VCaP (cell line): ENCODE measurements at regions not wholly inside any gene's neighbourhood (a gene's known extent, or its start where the extent isn't known, plus 50 kb on each side); places are given as distances from the start of the nearest gene placed in this dataset.
"Not testable (repeated sequence)": the region's sequence is repeated elsewhere in the genome, so short reads cannot be mapped to it uniquely, and the experiment has no call there.

Source experiments
- H3K27ac ChIP-seq: fragments of 450-650 bp; 2 replicates; pipeline ENCODE4 v1.5.1; 2017
- CTCF ChIP-seq: fragments of 450-650 bp; conservative IDR thresholded peaks from 2 replicates; pipeline ENCODE4 v1.5.1; 2017; ENCODE audit warnings: mild to moderate bottlenecking, moderate library complexity

- no peak overlapping the region for H3K27ac ChIP-seq
- TF ChIP-seq CTCF: no peak
Observed at GRCh38 chr12:85457016-85457415, 177.0 kb downstream of the ALX1 start.

GRCh38 chr12:85461127-85461526 is 181.1 kb downstream of the ALX1 start:
- no peak for TF ChIP-seq CTCF
- H3K27ac ChIP-seq: no peak overlapping the region

GRCh38 chr12:85462888-85463287 is 182.9 kb downstream of the ALX1 start:
- H3K27ac ChIP-seq: no peak overlapping the region
- no peak for TF ChIP-seq CTCF

- TF ChIP-seq CTCF: no peak
- no peak overlapping the region for H3K27ac ChIP-seq
Observed at GRCh38 chr12:85466890-85467289, 186.9 kb downstream of the ALX1 start.

- H3K27ac ChIP-seq: peak overlapping the region; percentile 37; the same call in 1 of the 2 replicates
Observed at GRCh38 chr12:85468356-85469157, 188.5 kb downstream of the ALX1 start.

GRCh38 chr12:85469158-85470086 is 189.4 kb downstream of the ALX1 start:
- H3K27ac ChIP-seq: peak overlapping the region; percentile 37; the same call in 1 of the 2 replicates

More at GRCh38 chr12:85468356-85469157, 188.5 kb downstream of the ALX1 start:
- TF ChIP-seq CTCF: peak; percentile 92

- H3K27ac ChIP-seq: not testable (repeated sequence)
Observed at GRCh38 chr12:85475277-85475676, 195.3 kb downstream of the ALX1 start.

- TF ChIP-seq CTCF: no peak
- H3K27ac ChIP-seq: no peak overlapping the region
Observed at GRCh38 chr12:85476756-85477155, 196.7 kb downstream of the ALX1 start.
